Activated CD4-positive, alpha-beta T cell treated with anti-CD3 and anti-CD28 coated beads, Interleukin-2, amount 10 ng/mL, durations not matched to agents 7 days and 5 days (primary cell): ENCODE measurements at regions not wholly inside any gene's neighbourhood (a gene's known extent, or its start where the extent isn't known, plus 50 kb on each side); places are given as distances from the start of the nearest gene placed in this dataset.

Experiments used
- CTCF ChIA-PET: fragments of 350-600 bp; sonication (Branson Sonifier 250); formaldehyde crosslinking; loops from one replicate; lab custom pipeline; 2021; ENCODE audit warnings: antibody characterized with exemption; lab: Charles Lee
- POLR2A ChIA-PET: fragments of 350-600 bp; sonication (Branson Sonifier 250); formaldehyde crosslinking; loops from one replicate; lab custom pipeline; 2021; ENCODE audit warnings: antibody characterized with exemption; lab: Charles Lee
- DNase-seq: peaks from one replicate; pipeline ENCODE4 v3.0.0-alpha.2; 2020
- H3K27ac Mint-ChIP-seq: one replicate; pipeline ENCODE4 v1.8.0; 2021; ENCODE audit warnings: mild to moderate bottlenecking, moderate library complexity, mixed read lengths
- H3K27me3 Mint-ChIP-seq: one replicate; pipeline ENCODE4 v1.8.0; 2021; ENCODE audit warnings: mixed read lengths
- H3K36me3 Mint-ChIP-seq: one replicate; pipeline ENCODE4 v1.8.0; 2021; ENCODE audit warnings: low read depth, mixed read lengths
- H3K4me1 Mint-ChIP-seq: one replicate; pipeline ENCODE4 v1.8.0; 2021; ENCODE audit warnings: mixed read lengths
- H3K4me3 Mint-ChIP-seq: one replicate; pipeline ENCODE4 v1.8.0; 2021; ENCODE audit warnings: mild to moderate bottlenecking, moderate library complexity, mixed read lengths
- H3K9me3 Mint-ChIP-seq: one replicate; pipeline ENCODE4 v1.8.0; 2021; ENCODE audit warnings: mixed read lengths

GRCh38 chr3:150168698-150169097, 198.0 kb upstream of the PFN2 start:
- peaks cover 4% of the 10 kb centered on the region for H3K27me3 Mint-ChIP-seq
- CTCF ChIA-PET: interaction anchor here (1.1 kb wide), 1 partner anchor 16 kb away, joined by 3 read pairs; no protein-coding TSS in a partner anchor
- no peak overlapping the region for H3K27ac Mint-ChIP-seq
- no peak overlapping the region for H3K4me3 Mint-ChIP-seq
- POLR2A ChIA-PET: no interaction called here
- DNase-seq: no peak
- no peaks in the 10 kb centered on the region for H3K4me1 Mint-ChIP-seq
- H3K9me3 Mint-ChIP-seq: no peaks in the 10 kb centered on the region
- no peaks in the 10 kb centered on the region for H3K36me3 Mint-ChIP-seq

GRCh38 chr3:150165396-150166094, 194.8 kb upstream of the PFN2 start:
- peaks cover 10% of the 10 kb centered on the region for H3K27me3 Mint-ChIP-seq
- no peak overlapping the region for H3K27ac Mint-ChIP-seq
- H3K9me3 Mint-ChIP-seq: no peaks in the 10 kb centered on the region
- CTCF ChIA-PET: no interaction called here
- no peaks in the 10 kb centered on the region for H3K4me1 Mint-ChIP-seq
- POLR2A ChIA-PET: no interaction called here
- no peak overlapping the region for H3K4me3 Mint-ChIP-seq
- no peak for DNase-seq
- H3K36me3 Mint-ChIP-seq: no peaks in the 10 kb centered on the region

DNA sequence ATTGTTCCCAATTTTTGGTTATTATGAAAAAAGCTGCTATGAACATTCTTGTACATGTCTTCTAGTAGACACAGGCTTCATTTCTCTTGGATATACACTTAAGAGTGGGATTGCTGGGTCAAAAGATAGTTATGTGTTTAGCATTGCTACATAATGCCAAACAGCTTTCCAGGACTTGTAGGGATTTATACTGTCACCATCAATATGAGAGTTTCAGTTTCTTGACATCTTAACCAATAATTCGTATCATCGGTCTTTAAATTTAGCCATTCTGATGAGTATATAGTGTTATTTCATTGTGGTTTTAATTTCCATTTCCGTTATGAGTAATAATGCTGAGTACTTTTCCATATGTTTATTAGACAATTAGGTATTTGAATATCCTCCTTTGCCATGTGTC, 190.3 kb upstream of the PFN2 start:
- Mint-ChIP-seq H3K27ac (no peak overlapping the region), H3K9me3 (no peaks in the 10 kb centered on the region), H3K36me3 (no peaks in the 10 kb centered on the region), H3K4me1 (no peaks in the 10 kb centered on the region), H3K27me3 (peaks cover 17% of the 10 kb centered on the region), H3K4me3 (no peak overlapping the region)
- DNase-seq: no peak
- ChIA-PET POLR2A (no interaction called here), CTCF (interaction anchor here (0.5 kb wide), 1 partner anchor 389 kb away, joined by 6 read pairs; no protein-coding TSS in a partner anchor)

- ChIA-PET CTCF (no interaction called here), POLR2A (no interaction called here)
- no peak for DNase-seq
- no peaks in the 10 kb centered on the region for H3K9me3 Mint-ChIP-seq
- H3K4me1 Mint-ChIP-seq: no peaks in the 10 kb centered on the region
- peaks cover 22% of the 10 kb centered on the region for H3K27me3 Mint-ChIP-seq
- peak overlapping the region; percentile 20 for H3K27ac Mint-ChIP-seq
- H3K36me3 Mint-ChIP-seq: no peaks in the 10 kb centered on the region
- no peak overlapping the region for H3K4me3 Mint-ChIP-seq
These were observed 188.4 kb upstream of the PFN2 start for GRCh38 chr3:150158943-150159625.

GRCh38 chr3:150152567-150152966, 181.9 kb upstream of the PFN2 start:
- ChIA-PET CTCF (no interaction called here), POLR2A (no interaction called here)
- DNase-seq: no peak
- Mint-ChIP-seq H3K27ac (no peak overlapping the region), H3K9me3 (no peaks in the 10 kb centered on the region), H3K4me1 (no peaks in the 10 kb centered on the region), H3K27me3 (peaks cover 28% of the 10 kb centered on the region), H3K4me3 (no peak overlapping the region), H3K36me3 (no peaks in the 10 kb centered on the region)

DNA sequence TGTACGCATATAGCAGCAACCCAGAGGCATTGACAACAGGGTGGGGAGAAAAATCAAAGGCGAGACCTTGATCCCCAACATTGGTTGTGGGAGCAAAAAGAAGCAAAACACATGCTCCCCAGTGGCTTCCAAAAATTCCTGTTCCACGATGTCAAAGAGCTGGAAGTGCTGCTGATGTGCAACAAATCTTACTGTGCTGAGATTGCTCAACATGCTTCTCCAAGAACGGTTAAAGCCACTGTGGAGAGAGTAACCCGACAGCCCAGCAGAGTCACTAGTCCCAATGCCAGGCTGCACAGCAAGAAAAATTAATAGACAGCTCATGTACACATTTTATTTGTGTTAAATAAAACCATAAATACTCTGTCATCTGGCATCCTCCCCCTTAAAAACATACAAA, 179.9 kb upstream of the PFN2 start:
- no peak for DNase-seq
- no peaks in the 10 kb centered on the region for H3K9me3 Mint-ChIP-seq
- ChIA-PET POLR2A (no interaction called here), CTCF (no interaction called here)
- peaks cover 23% of the 10 kb centered on the region for H3K27me3 Mint-ChIP-seq
- peaks cover 2% of the 10 kb centered on the region for H3K4me1 Mint-ChIP-seq
- H3K27ac Mint-ChIP-seq: no peak overlapping the region
- no peaks in the 10 kb centered on the region for H3K36me3 Mint-ChIP-seq
- no peak overlapping the region for H3K4me3 Mint-ChIP-seq

DNA sequence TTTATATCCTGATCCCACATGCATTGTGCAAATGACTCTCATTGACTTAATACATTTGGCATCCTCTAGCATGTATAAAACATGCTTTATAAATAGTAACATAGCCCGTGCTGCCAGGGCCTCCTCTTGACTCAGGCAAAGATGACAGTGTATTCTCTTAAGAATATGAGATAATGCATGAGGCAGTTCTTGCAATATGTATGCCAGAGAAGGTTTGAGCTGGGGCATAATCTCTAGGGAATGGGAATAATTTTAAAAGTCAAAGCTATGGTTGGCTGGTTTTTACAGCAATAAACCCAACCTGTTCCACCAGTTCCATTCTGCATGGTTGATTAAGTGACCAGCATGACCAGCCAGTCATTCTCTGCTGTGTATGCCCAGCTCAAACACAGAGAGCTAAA, 179.0 kb upstream of the PFN2 start:
- ChIA-PET CTCF (no interaction called here), POLR2A (no interaction called here)
- DNase-seq: no peak
- H3K27ac Mint-ChIP-seq: no peak overlapping the region
- no peaks in the 10 kb centered on the region for H3K36me3 Mint-ChIP-seq
- H3K4me1 Mint-ChIP-seq: peaks cover 2% of the 10 kb centered on the region
- no peak overlapping the region for H3K4me3 Mint-ChIP-seq
- peaks cover 18% of the 10 kb centered on the region for H3K27me3 Mint-ChIP-seq
- no peaks in the 10 kb centered on the region for H3K9me3 Mint-ChIP-seq

GRCh38 chr3:150148227-150148626, 177.5 kb upstream of the PFN2 start:
- Mint-ChIP-seq H3K27me3 (peaks cover 22% of the 10 kb centered on the region), H3K4me1 (peaks cover 2% of the 10 kb centered on the region), H3K27ac (no peak overlapping the region), H3K36me3 (no peaks in the 10 kb centered on the region), H3K9me3 (no peaks in the 10 kb centered on the region), H3K4me3 (no peak overlapping the region)
- ChIA-PET CTCF (interaction anchor here (1.5 kb wide), 1 partner anchor 12 kb away, joined by 3 read pairs; no protein-coding TSS in a partner anchor), POLR2A (no interaction called here)
- no peak for DNase-seq

GRCh38 chr3:150147776-150148175, 177.1 kb upstream of the PFN2 start:
- H3K36me3 Mint-ChIP-seq: no peaks in the 10 kb centered on the region
- H3K4me1 Mint-ChIP-seq: peaks cover 2% of the 10 kb centered on the region
- no peak for DNase-seq
- ChIA-PET CTCF (interaction anchor here (1.5 kb wide), 1 partner anchor 12 kb away, joined by 3 read pairs; no protein-coding TSS in a partner anchor), POLR2A (no interaction called here)
- H3K4me3 Mint-ChIP-seq: no peak overlapping the region
- peaks cover 18% of the 10 kb centered on the region for H3K27me3 Mint-ChIP-seq
- H3K27ac Mint-ChIP-seq: no peak overlapping the region
- no peaks in the 10 kb centered on the region for H3K9me3 Mint-ChIP-seq

DNA sequence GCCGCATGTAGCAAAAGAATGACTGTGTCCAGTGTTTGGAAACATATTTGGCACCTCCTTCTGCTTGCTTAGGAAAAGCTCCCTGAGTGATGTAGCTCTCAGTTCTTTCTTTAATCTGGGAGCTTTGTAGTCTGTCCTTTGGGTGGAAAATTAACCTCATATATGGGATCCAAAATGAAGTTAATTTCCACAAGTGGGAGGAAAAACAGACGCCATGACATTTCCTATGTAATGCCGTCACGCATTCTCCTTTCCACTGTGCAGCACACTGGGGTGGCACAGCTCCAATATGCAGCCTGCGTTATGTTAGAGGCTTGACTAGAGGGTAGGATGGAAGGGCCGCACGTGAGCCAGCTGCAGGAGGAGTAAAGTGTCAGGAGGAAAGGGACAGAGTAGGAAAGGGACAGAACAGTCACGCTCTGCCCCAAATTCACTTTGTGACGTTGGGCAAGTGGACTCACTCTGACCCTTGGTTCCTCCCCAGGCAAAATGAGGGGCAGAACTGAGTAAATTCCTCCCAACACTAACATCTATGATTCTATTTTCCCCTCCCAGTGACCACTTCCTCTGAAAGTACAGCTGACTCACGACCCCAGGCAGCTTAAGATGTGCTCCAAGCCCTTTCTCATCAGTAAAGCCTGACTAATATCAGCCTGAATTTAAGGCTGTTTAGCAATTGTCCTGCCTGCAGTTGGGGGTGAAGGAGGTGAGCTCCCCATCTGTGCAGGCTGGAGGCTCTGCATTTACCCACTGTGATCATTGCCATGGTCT, 176.5 kb upstream of the PFN2 start:
- Mint-ChIP-seq H3K4me3 (no peak overlapping the region), H3K36me3 (no peaks in the 10 kb centered on the region), H3K4me1 (peaks cover 2% of the 10 kb centered on the region), H3K9me3 (no peaks in the 10 kb centered on the region), H3K27ac (no peak overlapping the region), H3K27me3 (peaks cover 15% of the 10 kb centered on the region)
- POLR2A ChIA-PET: no interaction called here
- CTCF ChIA-PET: interaction anchor here (1.5 kb wide), 1 partner anchor 11 kb away, joined by 3 read pairs; no protein-coding TSS in a partner anchor
- DNase-seq: no peak

GRCh38 chr3:150145659-150146058, 175.0 kb upstream of the PFN2 start:
- no peak for DNase-seq
- Mint-ChIP-seq H3K4me1 (peaks cover 2% of the 10 kb centered on the region), H3K27ac (no peak overlapping the region), H3K36me3 (no peaks in the 10 kb centered on the region), H3K9me3 (no peaks in the 10 kb centered on the region), H3K27me3 (peaks cover 7% of the 10 kb centered on the region), H3K4me3 (no peak overlapping the region)
- CTCF ChIA-PET: interaction anchor here (1.0 kb wide), 1 partner anchor 10 kb away, joined by 3 read pairs; no protein-coding TSS in a partner anchor
- POLR2A ChIA-PET: no interaction called here

DNA sequence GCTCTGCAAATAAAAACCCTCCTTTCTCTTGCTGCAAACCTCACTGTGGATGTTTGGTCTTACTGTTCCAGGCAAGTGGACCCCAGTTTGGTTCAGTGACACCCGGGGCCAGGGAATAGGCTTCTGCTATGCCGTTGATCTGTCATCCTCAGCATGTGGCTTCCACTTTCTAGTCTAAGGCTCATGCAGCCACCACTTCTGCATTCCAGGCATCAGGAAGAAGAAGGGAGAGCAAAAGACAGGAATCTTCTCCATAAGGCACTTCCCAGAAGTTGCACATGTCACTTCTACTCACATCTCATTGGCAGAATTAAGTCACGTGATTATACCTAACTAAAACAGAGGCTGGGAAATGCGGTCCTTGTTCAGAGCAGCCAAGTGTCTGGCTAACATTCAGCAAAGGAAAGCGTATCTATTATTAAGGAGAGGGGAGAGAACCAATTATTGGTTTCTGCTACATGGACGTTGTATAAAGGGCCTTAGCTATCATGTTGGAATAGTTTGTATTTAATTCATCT, 173.6 kb upstream of the PFN2 start:
- DNase-seq: no peak
- H3K27me3 Mint-ChIP-seq: peaks cover 7% of the 10 kb centered on the region
- no peak overlapping the region for H3K27ac Mint-ChIP-seq
- no peaks in the 10 kb centered on the region for H3K9me3 Mint-ChIP-seq
- ChIA-PET POLR2A (no interaction called here), CTCF (no interaction called here)
- H3K36me3 Mint-ChIP-seq: no peaks in the 10 kb centered on the region
- H3K4me3 Mint-ChIP-seq: no peak overlapping the region
- H3K4me1 Mint-ChIP-seq: peaks cover 2% of the 10 kb centered on the region

- Mint-ChIP-seq H3K36me3 (no peaks in the 10 kb centered on the region), H3K27ac (no peak overlapping the region), H3K9me3 (no peaks in the 10 kb centered on the region), H3K27me3 (peaks cover 4% of the 10 kb centered on the region), H3K4me1 (peaks cover 2% of the 10 kb centered on the region), H3K4me3 (no peak overlapping the region)
- no peak for DNase-seq
- CTCF ChIA-PET: no interaction called here
- POLR2A ChIA-PET: no interaction called here
These were observed 172.2 kb upstream of the PFN2 start for GRCh38 chr3:150142936-150143335.
